Muscle of back (tissue), 3 donors: ENCODE measurements at regions not wholly inside any gene's neighbourhood (a gene's known extent, or its start where the extent isn't known, plus 50 kb on each side); places are given as distances from the start of the nearest gene placed in this dataset.
A peak's percentile ranks its signal among the peaks of the same experiment; 100 is the strongest.

Experiments
- DNase-seq, 3 donors: peaks; one replicate each; pipeline versions ENCODE4 v3.0.0 to v3.0.0-alpha.2; 2013

DNA sequence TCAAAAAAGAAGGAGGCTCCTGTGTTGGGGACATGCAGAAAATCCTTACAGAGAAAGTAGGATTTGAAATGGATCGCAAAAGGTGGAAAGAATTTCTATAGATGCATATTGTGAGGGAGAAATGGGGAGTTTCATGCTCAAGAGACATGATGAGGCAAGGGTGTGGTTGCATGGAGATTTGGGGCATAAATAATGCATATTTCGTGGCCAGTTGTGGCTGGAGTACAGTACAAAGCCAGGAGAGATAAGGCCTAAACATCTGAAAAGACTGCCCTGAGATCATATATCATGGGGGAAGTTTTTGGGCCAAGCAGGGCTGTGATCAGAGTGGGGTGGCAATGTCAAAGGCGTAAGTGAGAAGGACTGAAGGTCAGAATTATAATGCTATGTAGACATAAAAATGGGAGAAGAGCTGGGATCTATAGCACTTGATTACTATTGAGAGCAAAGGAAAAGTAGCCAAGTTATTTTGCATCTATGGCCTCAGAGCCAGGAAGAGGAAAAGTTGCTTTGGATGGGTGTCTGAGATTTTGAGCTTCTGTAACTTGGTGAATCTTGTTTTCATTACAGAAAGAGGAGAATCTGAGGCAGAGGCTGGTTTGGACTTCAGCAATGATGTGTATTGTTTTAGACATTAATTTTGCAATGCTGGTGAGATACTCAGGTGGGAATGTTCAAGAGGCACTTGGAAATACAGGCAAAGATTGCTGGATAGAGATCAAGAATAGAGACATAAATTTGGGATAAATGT lies 166.6 kb downstream of the INHBA start:
- DNase-seq = peak in 2 of 3 donors; percentile 59 to 77

GRCh38 chr7:41529831-41530230 lies 173.1 kb downstream of the INHBA start:
- no peak for DNase-seq

- no peak for DNase-seq
Measured at GRCh38 chr7:41524876-41525275, 178.0 kb downstream of the INHBA start.

DNA sequence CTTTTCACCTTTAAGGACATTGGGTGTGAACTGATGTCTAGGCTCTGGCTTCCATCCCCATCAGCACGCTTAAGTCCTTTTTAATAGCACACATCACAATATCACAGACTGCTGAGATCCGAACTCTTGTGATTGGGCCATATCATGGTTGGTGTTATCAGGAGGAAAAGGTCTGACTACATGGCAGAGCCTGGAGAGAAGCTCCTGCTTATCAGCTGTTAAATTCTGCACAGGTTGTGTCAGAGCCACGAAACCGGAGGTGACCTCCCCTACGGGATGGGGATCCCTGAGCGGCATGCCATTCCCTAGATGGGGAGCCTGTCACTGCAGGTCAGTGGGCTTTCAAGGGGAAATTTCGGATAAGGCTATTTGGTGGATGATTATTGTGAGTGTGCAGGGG lies 182.4 kb downstream of the INHBA start:
- no peak for DNase-seq

DNA sequence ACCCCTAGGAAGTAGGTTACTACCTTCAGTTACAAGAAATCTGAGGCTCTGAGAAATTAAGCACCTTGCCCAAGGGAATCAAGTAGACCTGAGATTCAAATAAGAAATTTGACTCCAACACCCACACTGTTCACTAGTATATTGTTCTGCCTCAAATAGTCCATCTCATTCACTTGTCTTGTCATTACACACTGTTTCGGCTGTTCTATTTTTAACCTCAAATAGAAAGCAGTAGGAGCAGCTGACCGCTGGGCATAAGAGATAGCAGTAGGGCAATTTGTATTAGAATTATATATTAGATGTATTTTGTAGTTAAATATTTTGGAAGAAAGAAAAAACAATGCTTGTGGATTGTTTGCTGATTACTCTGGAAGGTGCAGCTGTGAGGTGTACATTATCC lies 185.1 kb downstream of the INHBA start:
- no peak for DNase-seq

DNA sequence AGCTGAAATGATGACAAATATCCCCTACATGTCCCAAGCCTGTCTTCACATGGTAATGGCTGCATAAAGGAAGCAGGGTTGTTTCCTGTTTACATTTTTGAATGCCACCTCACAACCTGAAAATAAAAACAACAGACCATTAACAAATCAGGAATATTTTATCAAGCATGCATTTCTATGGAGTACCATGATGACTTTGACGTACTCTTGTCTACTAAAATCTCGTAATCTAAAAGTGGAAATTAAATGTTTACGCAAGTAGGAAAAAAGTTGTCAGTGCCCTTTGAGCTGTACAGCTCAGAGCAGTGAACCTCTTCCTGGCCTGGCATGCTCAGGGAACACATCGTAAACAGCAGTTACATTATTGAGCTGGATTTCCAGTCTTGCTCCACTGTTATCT lies 194.1 kb downstream of the INHBA start:
- no peak for DNase-seq

GRCh38 chr7:41507686-41508268 lies 195.1 kb downstream of the INHBA start:
- no peak for DNase-seq

DNA sequence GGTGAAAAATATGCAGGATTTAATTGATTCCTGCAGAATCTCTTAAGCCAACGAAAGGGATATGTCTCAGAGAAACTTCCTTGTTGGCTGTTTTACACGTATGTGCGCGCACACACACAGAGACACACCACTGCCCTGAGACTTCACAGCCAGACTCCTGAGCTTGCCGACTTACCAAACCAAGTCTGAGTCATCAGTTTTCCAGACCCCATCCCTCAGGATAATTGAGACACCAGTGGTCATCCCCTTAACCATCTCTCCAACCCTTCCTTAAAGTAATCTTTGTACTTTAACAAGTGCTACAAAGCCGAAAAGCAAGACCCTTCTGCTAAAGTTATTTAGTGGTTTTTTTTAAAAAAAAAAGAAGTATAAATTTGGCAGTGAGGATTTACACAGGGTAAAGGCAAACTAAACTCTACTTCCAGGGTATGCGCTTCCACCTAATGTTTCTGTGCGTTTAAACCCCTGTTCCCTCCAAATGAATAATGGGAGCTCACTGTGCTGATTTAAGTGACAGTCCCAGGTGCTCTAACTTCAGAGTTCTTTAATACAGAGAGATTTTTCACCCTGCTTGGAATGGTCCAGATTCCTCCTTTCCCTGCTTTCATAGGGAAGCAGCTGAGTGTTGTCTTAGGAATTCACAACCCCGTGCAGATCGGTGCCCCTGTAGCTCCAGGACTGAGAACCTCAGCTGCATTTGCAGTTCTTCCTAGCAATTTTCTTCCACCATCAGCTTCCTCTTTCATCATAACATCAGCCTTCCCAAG lies 198.5 kb downstream of the INHBA start:
- peak in 1 of 3 donors; percentile 25 for DNase-seq

GRCh38 chr7:41503438-41503837 lies 199.5 kb downstream of the INHBA start:
- DNase-seq = no peak

GRCh38 chr7:41501466-41501865 lies 201.4 kb downstream of the INHBA start:
- no peak for DNase-seq

- DNase-seq = no peak
Measured at GRCh38 chr7:41501006-41501405, 201.9 kb downstream of the INHBA start.

DNA sequence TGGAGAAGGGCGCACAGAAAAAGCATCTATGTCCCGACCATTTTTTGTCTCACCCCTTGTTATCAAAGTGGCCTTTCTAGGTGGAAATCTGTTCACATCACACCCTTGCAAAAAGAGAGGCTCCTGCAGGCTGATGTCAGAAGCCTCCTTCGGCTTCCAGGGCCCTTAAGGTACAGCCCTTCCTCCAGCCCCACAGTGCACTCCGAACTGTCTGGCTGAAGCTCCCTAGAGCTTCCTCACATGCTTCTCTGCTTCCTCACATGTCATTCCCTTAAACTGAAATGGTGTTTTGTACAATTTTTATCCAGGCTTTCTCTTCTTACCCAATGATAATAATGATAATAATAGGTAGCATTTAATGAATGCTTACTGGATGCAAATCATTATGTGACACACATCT lies 210.3 kb downstream of the INHBA start:
- peak in 1 of 3 donors; percentile 13 for DNase-seq

DNA sequence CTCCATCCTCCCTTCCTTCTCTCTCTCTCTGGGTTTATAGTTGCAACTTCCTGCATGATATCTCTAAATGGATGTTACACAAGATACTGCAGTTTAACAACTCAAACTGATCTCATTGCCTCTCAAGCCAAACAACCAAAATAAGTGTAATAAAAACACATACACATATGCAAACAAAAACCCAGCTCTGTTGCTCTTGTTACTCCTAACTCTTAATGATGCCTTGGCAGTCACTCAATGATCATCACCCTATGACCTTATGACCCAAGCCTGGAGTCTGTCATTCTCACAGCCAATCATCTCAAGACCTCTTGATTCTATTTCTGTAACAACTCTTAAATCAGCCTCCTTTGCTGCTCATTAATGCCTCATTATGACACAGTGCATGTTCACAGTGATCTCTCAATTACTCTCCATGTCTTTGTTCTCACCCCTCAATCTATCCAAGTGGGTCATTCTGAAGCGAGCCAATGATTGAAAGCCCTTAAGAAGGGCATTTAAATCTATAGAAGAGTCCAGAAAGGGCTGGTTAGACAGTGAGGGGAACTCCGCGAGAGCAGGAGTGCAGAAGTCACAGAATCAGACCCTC lies 210.9 kb downstream of the INHBA start:
- DNase-seq = peak in 1 of 3 donors; percentile 22

GRCh38 chr7:41491308-41491707 lies 211.6 kb downstream of the INHBA start:
- DNase-seq = peak in 1 of 3 donors; percentile 56

GRCh38 chr7:41489885-41490284 lies 213.0 kb downstream of the INHBA start:
- DNase-seq = no peak

DNA sequence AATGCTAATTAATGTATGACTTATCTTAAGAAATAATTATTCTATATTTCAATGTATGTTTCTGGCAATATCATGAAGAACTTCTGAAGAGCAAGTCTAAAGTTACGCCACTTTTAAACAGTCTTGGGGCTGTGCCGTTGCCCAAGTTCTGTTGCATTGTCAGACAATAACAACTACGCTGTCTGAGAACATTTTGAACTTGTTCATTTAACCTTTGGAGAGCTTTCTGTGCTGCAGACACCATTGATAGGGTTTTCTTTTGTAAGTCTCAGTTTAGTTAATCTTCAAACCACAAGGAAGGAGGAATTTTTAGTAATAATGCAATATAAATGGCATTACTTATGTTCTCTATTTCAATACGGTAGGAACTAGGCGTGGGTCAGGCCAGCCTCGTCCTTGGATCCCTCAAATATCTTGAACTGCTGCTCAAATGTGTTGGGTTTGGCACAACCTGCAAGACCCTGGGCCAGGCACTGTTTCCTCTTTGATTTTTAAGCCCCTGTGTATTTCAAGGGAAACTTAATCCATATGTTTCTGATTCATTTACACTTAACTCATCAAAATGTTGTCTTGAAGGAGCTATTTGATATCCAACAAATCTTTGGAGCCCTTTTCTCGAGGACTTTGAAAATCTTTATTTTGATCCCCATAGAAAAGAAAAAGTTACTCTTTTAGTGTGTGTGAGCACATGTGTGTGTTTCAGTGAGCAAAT lies 215.5 kb downstream of the INHBA start:
- peak in 1 of 3 donors; percentile 38 for DNase-seq

GRCh38 chr7:41481353-41481752 lies 221.5 kb downstream of the INHBA start:
- DNase-seq = no peak

DNA sequence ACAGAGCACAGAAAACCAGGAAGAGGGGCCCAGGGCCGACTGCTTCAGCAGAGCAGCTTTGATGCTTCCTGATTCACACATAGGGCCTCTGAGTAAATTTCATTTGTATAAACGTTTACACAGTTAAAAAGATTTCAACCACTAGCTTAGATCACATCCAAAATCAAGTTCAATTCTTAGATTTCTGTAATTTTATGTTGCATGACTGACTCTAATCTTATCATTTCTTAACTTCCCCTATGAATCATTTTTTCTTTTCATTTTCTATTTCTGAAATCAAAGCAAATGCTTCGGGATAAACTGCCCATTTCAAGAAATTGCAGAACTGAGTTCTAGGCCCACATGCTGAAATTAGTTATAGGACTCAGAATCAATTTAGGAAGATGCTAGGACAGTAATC lies 224.7 kb downstream of the INHBA start:
- no peak for DNase-seq

GRCh38 chr7:41476460-41476803 lies 226.5 kb downstream of the INHBA start:
- DNase-seq = no peak

- no peak for DNase-seq
Measured at GRCh38 chr7:41475801-41476459, 227.0 kb downstream of the INHBA start.

DNA sequence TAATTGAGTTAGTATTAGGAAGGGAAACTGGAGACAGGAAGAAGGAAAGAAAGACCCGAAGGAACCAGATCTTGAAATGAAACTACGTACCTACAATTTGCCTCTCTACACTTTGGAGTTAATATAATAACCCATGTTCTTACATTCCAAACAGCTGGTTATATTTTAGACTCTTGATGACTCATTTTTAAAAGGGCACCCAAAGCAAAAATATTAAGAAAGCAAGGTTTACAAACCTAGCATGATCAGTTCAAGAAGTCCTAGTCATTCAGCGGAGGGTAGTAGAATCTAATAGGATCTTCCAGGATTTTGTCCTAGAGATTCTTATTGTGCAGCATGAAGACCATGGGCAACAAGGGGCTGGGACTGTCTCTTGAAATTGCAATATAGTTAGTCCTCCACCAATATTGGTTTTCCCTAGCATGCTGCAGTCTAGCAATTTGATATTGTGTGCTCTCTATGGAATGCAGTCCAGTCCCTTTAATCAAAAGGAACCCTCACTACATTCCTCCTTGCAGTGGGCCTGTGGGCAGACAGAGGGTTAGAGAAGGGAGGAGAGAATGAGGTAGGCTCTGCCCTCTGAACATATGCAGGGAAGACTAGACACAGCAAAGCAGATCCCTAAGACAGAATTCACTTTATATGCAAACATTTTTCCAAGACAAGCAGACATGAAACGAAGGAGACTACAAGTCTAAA lies 230.3 kb downstream of the INHBA start:
- DNase-seq = no peak
